Peyer's patch (tissue), 4 donors: ENCODE measurements at regions not wholly inside any gene's neighbourhood (a gene's known extent, or its start where the extent isn't known, plus 50 kb on each side); places are given as distances from the start of the nearest gene placed in this dataset.

Source experiments
- CTCF ChIP-seq, 6 experiments: fragments of 450-650 bp in 4 of 6; fragments of 200-600 bp in 2 of 6; sonication (generic) in 1 of 6; IDR thresholded peaks; one replicate each; pipeline ENCODE4 v1.5.1; 2017 to 2019; ENCODE audit warnings: antibody characterized with exemption in 6 of 6, mild to moderate bottlenecking in 3 of 6, moderate library complexity in 1 of 6
- POLR2A ChIP-seq, 2 donors: fragments of 450-650 bp; IDR thresholded peaks; one replicate each; pipeline ENCODE4 v1.5.1; 2017; ENCODE audit warnings: antibody characterized with exemption in 2 of 2, mild to moderate bottlenecking in 2 of 2, moderate library complexity in 2 of 2

- no peak for TF ChIP-seq CTCF (IDR thresholded peaks at IDR 0.05)
- TF ChIP-seq POLR2A (IDR thresholded peaks at IDR 0.05), result no peak
Observed at GRCh38 chr12:70048521-70049250, 194.5 kb upstream of the CNOT2 start.
